Left ventricle myocardium inferior (tissue), 1 donor: ENCODE measurements at regions not wholly inside any gene's neighbourhood (a gene's known extent, or its start where the extent isn't known, plus 50 kb on each side); places are given as distances from the start of the nearest gene placed in this dataset.

Experiments used
- DNase-seq: peaks from one replicate; pipeline ENCODE4 v3.0.0-alpha.2; 2020
- H3K27ac ChIP-seq: fragments of 200-600 bp; replicated peaks from 2 replicates; pipeline ENCODE4 v1.8.0; 2021
- H3K27me3 ChIP-seq: fragments of 200-600 bp; 2 replicates; pipeline ENCODE4 v1.8.0; 2021; ENCODE audit warnings: low read depth
- H3K36me3 ChIP-seq: fragments of 200-600 bp; 2 replicates; pipeline ENCODE4 v1.8.0; 2021
- H3K4me1 ChIP-seq: fragments of 200-600 bp; 2 replicates; pipeline ENCODE4 v1.8.0; 2021
- H3K4me3 ChIP-seq: fragments of 200-600 bp; 2 replicates; pipeline ENCODE4 v1.8.0; 2021; ENCODE audit warnings: mild to moderate bottlenecking, moderate library complexity
- H3K9me3 ChIP-seq: fragments of 200-600 bp; replicated peaks from 2 replicates; pipeline ENCODE4 v1.8.0; 2021
- CTCF ChIP-seq: fragments of 200-600 bp; IDR thresholded peaks from 2 replicates; pipeline ENCODE4 v1.8.0; 2021; ENCODE audit warnings: antibody characterized with exemption, mild to moderate bottlenecking, borderline replicate concordance
- intact Hi-C: fragments of 100-400 bp; cut with micrococcal nuclease; formaldehyde crosslinking; loops from one replicate; pipeline ENCODE4 v1.11.0; 2022
- donor health status: DM: no; HTN: yes; CAD: no; lungs with severe emphysema.

- DNase-seq, result no peak
- no peak for TF ChIP-seq CTCF
- intact Hi-C loops, result no loop called here
Measured at GRCh38 chr1:208835781-208836180, 591.6 kb upstream of the PLXNA2 start.

GRCh38 chr1:208837242-208837641, 593.1 kb upstream of the PLXNA2 start:
- intact Hi-C loops, result no loop called here
- Histone ChIP-seq H3K27ac (no peak overlapping the region), H3K36me3 (no peaks in the 10 kb centered on the region), H3K4me1 (no peaks in the 10 kb centered on the region), H3K4me3 (no peak overlapping the region), H3K27me3 (peaks cover 12% of the 10 kb centered on the region), H3K9me3 (no peaks in the 10 kb centered on the region)
- DNase-seq, result no peak
- TF ChIP-seq CTCF, result no peak

More at GRCh38 chr1:208835781-208836180, 591.6 kb upstream of the PLXNA2 start:
- Histone ChIP-seq H3K27me3 (peaks cover 20% of the 10 kb centered on the region), H3K27ac (no peak overlapping the region), H3K36me3 (no peaks in the 10 kb centered on the region), H3K4me3 (no peak overlapping the region), H3K4me1 (no peaks in the 10 kb centered on the region), H3K9me3 (no peaks in the 10 kb centered on the region)

- DNase-seq, result no peak
- TF ChIP-seq CTCF, result no peak
- intact Hi-C loops, result no loop called here
- H3K27ac ChIP-seq, result no peak overlapping the region
- H3K9me3 ChIP-seq, result no peaks in the 10 kb centered on the region
- H3K36me3 ChIP-seq, result no peaks in the 10 kb centered on the region
- peaks cover 5% of the 10 kb centered on the region for H3K27me3 ChIP-seq
- no peaks in the 10 kb centered on the region for H3K4me1 ChIP-seq
- H3K4me3 ChIP-seq, result no peak overlapping the region
Measured at GRCh38 chr1:208841436-208841835, 597.3 kb upstream of the PLXNA2 start.

GRCh38 chr1:208842451-208842850, 598.3 kb upstream of the PLXNA2 start:
- intact Hi-C loops, result no loop called here
- no peak for TF ChIP-seq CTCF
- Histone ChIP-seq H3K9me3 (no peaks in the 10 kb centered on the region), H3K36me3 (no peaks in the 10 kb centered on the region), H3K27ac (no peak overlapping the region), H3K4me1 (no peaks in the 10 kb centered on the region), H3K4me3 (no peak overlapping the region), H3K27me3 (peaks cover 5% of the 10 kb centered on the region)
- no peak for DNase-seq

- intact Hi-C loops, result no loop called here
- no peak overlapping the region for H3K27ac ChIP-seq
- no peak for TF ChIP-seq CTCF
- peaks cover 5% of the 10 kb centered on the region for H3K27me3 ChIP-seq
- no peak overlapping the region for H3K4me3 ChIP-seq
- H3K9me3 ChIP-seq, result no peaks in the 10 kb centered on the region
- H3K36me3 ChIP-seq, result no peaks in the 10 kb centered on the region
- no peak for DNase-seq
- no peaks in the 10 kb centered on the region for H3K4me1 ChIP-seq
Measured at GRCh38 chr1:208844158-208844557, 600.0 kb upstream of the PLXNA2 start.

GRCh38 chr1:208848854-208849253, 604.7 kb upstream of the PLXNA2 start:
- DNase-seq, result no peak
- Histone ChIP-seq H3K27ac (no peak overlapping the region), H3K27me3 (no peaks in the 10 kb centered on the region), H3K4me3 (no peak overlapping the region), H3K9me3 (no peaks in the 10 kb centered on the region), H3K36me3 (no peaks in the 10 kb centered on the region), H3K4me1 (no peaks in the 10 kb centered on the region)
- TF ChIP-seq CTCF, result no peak
- intact Hi-C loops, result no loop called here
